ENCODE measurements at regions not wholly inside any gene's neighbourhood (a gene's known extent, or its start where the extent isn't known, plus 50 kb on each side); places are given as distances from the start of the nearest gene placed in this dataset.

DNA sequence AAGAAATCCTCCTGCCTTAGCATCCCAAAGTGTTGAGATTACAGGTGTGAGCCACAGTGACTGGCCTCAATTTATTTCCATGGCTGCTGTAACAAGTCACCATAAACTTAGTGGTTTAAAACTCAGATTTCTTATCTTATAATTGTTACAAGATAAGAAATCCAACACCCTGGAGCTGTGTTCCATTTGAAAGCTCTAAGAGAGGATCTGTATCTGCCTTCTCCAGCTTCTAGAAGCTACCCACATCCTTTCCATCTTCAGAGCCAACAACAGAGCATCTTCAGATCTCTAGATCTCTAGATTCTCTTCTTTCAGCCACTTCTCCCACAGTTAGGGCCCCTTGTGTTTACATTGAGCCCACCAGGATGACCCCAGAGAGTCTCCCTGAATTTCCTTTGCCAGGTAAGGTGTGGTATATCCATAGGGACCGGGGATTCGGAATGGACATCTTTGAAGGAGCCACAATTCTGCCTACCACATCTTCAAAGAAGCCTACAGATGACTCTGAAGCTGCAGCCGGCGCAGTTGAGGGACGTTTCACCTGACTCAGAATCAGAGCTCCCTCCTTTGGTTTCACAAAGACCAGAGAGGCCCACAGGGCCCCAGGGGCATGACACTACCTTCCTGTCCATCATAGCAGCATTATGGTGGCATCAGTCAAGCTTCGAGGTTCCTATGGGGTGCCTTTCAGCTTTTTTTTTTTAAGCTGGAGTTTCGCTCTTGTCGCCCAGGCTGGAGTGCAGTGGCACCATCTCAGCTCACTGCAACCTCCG is 87.0 kb upstream of the IGF1R start:
- Histone ChIP-seq H3K9me3 (ENCODE audit: low read length) (no peaks in the 10 kb centered on the region), H3K36me3 (ENCODE audit: insufficient read depth, low read length) (no peaks in the 10 kb centered on the region), H3K4me1 (ENCODE audit: insufficient read depth, low read length) (no peaks in the 10 kb centered on the region), H2AFZ (ENCODE audit: low read depth, low read length) (no peak overlapping the region), H3K4me3 (ENCODE audit: low read length) (no peak overlapping the region), H3K27me3 (ENCODE audit: insufficient read depth, low read length) (peaks cover 6% of the 10 kb centered on the region)

DNA sequence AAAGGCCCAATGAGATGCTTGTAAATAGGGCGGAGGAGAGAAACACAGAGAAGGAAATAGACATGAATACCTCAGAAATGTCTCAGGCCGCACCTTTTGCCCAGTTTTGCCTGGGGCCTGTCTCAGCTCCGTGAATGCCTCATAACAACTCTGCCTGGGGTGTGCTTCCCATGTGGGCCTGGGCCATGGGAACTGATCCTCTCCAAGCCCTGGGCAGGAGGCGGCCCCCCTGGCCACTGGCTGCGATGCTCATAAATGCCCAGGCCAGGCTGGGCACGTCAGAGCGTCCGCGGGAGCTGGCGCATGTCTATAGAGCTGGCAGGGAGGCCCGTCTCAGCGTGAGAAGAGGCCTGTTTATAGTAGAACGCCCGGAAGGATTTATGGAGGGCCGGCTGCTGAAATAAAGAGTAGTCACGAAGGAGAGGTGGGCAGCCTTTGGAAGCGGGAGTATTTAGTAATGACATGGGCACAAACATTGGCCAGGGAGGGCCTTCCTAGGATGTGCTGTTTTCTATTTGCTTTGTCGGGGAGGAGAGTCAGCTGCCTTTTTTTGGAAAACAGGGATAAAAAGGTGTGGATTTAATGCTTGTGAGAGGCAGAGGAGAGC is 85.9 kb upstream of the IGF1R start:
- no peak overlapping the region for H3K4me3 ChIP-seq (ENCODE audit: low read length)
- H2AFZ ChIP-seq (ENCODE audit: low read depth, low read length): no peak overlapping the region
- no peaks in the 10 kb centered on the region for H3K36me3 ChIP-seq (ENCODE audit: insufficient read depth, low read length)
- H3K27me3 ChIP-seq (ENCODE audit: insufficient read depth, low read length): peaks cover 6% of the 10 kb centered on the region
- no peaks in the 10 kb centered on the region for H3K4me1 ChIP-seq (ENCODE audit: insufficient read depth, low read length)
- no peaks in the 10 kb centered on the region for H3K9me3 ChIP-seq (ENCODE audit: low read length)

DNA sequence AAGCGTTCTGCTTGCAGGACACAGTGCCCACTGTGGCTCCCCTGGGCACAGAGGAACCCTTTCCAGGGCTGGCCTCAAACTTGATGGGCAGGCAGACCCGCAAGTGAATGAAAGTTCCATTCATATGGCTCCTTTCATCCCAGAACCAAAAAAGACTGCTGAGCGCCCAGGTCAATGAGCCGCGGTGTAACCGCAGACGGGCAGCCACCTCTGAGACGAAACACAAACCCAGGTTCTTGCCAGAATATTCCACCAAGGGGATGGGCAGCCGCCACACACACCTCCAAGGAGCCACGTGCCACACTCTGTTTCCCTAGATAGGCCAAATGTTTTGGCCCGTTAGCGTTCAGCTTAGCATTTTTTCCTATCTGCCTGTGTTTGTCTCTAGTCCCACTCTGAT is 82.8 kb upstream of the IGF1R start:
- H3K9me3 ChIP-seq (ENCODE audit: low read length): no peaks in the 10 kb centered on the region
- H3K4me1 ChIP-seq (ENCODE audit: insufficient read depth, low read length): no peaks in the 10 kb centered on the region
- H3K4me3 ChIP-seq (ENCODE audit: low read length): no peak overlapping the region
- peaks cover 6% of the 10 kb centered on the region for H3K27me3 ChIP-seq (ENCODE audit: insufficient read depth, low read length)
- no peak overlapping the region for H2AFZ ChIP-seq (ENCODE audit: low read depth, low read length)
- H3K36me3 ChIP-seq (ENCODE audit: insufficient read depth, low read length): no peaks in the 10 kb centered on the region

DNA sequence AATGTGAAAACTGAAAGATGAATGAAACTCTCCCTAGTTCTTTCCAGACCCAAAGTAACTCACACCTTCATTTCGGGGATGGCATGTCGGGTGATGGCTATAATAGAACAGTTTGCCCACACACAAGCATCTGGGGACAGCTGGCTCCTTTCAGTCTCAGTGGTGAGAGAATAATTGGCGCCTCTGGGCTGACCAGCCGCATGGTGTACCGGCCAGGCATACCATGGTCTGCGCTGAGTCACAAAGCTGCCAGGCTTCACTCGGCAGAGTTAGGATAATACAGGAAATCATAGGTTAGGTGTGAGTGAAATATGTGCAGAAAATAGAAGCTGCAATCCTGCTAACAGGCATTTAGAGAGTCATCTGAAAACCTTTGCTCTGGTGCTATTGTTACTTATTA is 80.4 kb upstream of the IGF1R start:
- Histone ChIP-seq H3K27me3 (ENCODE audit: insufficient read depth, low read length) (peaks cover 6% of the 10 kb centered on the region), H2AFZ (ENCODE audit: low read depth, low read length) (no peak overlapping the region), H3K4me1 (ENCODE audit: insufficient read depth, low read length) (no peaks in the 10 kb centered on the region), H3K4me3 (ENCODE audit: low read length) (no peak overlapping the region), H3K9me3 (ENCODE audit: low read length) (no peaks in the 10 kb centered on the region), H3K36me3 (ENCODE audit: insufficient read depth, low read length) (no peaks in the 10 kb centered on the region)

DNA sequence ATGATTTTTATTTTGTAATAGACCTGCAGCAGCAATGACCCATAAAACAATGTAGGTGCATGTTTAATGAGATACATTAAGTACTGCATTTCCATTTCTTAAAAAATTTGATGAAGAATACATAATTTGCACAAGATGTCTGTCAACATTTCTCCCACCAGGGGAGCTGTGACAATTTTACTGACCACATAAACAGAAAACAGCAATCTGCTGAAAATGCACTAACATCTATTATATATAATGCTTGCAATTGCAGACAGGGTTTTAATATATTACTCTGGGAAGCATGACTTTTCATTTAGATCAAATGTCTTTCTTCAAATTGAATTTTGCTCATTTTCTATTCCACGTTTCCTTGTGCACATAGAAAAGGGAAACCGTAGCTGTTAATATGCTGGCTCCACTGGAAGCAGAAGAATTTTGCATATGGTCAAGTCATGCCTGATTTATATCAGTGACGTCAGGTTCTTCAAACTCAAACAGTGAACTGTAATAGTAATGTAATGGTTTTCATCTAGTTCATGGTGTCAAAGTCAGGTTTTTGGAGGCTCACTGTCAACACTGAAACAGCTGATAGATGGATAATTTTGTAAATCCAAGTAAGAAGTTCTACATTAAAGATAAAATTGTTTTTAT is 79.8 kb upstream of the IGF1R start:
- H3K4me1 ChIP-seq (ENCODE audit: insufficient read depth, low read length): no peaks in the 10 kb centered on the region
- H3K27me3 ChIP-seq (ENCODE audit: insufficient read depth, low read length): peaks cover 6% of the 10 kb centered on the region
- no peaks in the 10 kb centered on the region for H3K9me3 ChIP-seq (ENCODE audit: low read length)
- H3K4me3 ChIP-seq (ENCODE audit: low read length): no peak overlapping the region
- no peak overlapping the region for H2AFZ ChIP-seq (ENCODE audit: low read depth, low read length)
- H3K36me3 ChIP-seq (ENCODE audit: insufficient read depth, low read length): no peaks in the 10 kb centered on the region

DNA sequence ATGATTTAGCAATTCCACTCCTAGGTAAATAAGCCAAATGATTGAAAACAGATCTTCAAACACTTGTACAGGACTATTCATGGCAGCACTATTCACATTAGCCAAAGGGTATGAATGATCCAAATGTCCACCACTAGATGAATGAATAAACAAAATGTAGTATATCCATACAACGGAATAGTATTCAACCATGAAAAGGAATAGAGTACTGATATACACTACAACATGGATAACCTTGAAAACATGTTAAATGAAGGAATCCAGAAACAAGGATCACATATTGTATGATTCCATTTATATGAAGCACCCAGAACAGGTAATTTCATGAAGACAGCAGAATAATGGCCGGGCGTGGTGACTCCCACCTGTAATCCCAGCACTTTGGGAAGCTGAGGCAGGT is 78.2 kb upstream of the IGF1R start:
- Histone ChIP-seq H3K4me1 (ENCODE audit: insufficient read depth, low read length) (no peaks in the 10 kb centered on the region), H2AFZ (ENCODE audit: low read depth, low read length) (no peak overlapping the region), H3K4me3 (ENCODE audit: low read length) (no peak overlapping the region), H3K36me3 (ENCODE audit: insufficient read depth, low read length) (no peaks in the 10 kb centered on the region), H3K9me3 (ENCODE audit: low read length) (no peaks in the 10 kb centered on the region), H3K27me3 (ENCODE audit: insufficient read depth, low read length) (no peaks in the 10 kb centered on the region)

DNA sequence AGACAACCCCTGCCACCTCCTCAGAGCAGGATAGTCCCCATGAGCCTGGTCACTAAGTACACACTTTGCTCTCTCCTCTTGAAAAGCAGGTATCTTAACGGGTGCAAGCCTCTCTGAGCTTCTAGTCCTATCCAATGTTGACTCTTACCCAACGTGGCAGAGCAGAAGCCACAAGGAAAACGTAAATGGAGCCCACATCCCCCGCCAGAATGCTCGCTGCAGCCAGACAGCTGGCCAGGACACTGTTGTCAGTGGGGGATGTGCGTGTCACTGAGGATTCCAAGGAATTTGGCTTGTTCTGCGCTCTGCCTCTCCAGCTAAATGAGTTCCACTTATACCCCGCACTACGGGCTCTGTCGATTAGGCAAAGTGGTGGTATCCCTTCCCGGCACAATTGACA is 67.8 kb upstream of the IGF1R start:
- Histone ChIP-seq H3K36me3 (ENCODE audit: insufficient read depth, low read length) (no peaks in the 10 kb centered on the region), H3K4me1 (ENCODE audit: insufficient read depth, low read length) (peaks cover 2% of the 10 kb centered on the region), H3K4me3 (ENCODE audit: low read length) (no peak overlapping the region), H2AFZ (ENCODE audit: low read depth, low read length) (no peak overlapping the region), H3K9me3 (ENCODE audit: low read length) (no peaks in the 10 kb centered on the region), H3K27me3 (ENCODE audit: insufficient read depth, low read length) (peaks cover 15% of the 10 kb centered on the region)

DNA sequence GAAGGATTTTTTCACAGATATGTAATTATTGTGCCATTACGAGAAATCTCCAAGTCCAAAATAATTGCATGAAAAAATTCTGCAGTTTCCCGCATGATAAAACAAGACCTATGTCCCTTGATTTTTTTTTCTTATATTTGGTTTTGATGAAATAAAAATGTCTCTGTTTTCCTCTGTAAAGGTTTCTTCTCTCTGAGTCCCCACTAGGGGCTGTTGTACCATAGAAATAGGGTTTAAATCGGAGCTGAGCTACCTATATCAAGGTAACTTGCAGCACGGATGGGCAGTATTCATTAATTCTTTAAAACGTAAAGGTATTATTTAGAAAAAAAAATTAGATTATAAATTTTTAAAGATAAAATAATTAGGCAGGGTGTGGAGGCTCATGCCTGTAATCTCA is 66.6 kb upstream of the IGF1R start:
- Histone ChIP-seq H3K36me3 (ENCODE audit: insufficient read depth, low read length) (no peaks in the 10 kb centered on the region), H2AFZ (ENCODE audit: low read depth, low read length) (no peak overlapping the region), H3K27me3 (ENCODE audit: insufficient read depth, low read length) (peaks cover 15% of the 10 kb centered on the region), H3K4me3 (ENCODE audit: low read length) (no peak overlapping the region), H3K9me3 (ENCODE audit: low read length) (no peaks in the 10 kb centered on the region), H3K4me1 (ENCODE audit: insufficient read depth, low read length) (peaks cover 2% of the 10 kb centered on the region)

DNA sequence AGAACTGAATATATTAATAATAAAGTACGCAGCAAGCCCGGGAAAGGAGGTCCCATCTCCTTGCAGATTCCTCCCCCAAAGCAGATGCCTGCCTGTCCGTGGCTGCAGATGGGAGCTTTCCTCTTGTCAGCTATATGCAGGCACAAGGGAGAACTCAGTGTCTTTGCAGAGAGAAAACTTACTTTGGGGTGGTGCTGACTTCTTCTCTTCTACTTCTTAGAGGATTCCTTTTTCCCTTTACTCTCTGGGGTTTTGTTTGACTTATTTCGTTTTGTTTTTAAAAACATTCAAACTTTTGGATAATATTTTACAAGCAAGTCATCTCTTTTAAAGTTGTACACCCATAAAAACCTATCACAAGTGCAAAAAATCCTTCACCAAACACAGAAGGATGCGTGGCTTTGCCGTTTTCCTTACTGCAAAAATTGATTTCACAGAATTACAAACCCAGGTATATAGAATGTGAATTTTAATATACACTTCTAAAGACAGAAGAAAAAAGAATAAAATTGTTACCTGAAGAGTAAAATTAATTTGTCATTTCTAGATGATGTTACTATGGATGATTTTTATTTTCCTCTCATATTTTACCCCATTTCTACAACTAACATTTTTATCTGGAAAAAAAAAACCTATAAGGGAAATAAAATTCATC is 65.3 kb upstream of the IGF1R start:
- peaks cover 2% of the 10 kb centered on the region for H3K4me1 ChIP-seq (ENCODE audit: insufficient read depth, low read length)

DNA sequence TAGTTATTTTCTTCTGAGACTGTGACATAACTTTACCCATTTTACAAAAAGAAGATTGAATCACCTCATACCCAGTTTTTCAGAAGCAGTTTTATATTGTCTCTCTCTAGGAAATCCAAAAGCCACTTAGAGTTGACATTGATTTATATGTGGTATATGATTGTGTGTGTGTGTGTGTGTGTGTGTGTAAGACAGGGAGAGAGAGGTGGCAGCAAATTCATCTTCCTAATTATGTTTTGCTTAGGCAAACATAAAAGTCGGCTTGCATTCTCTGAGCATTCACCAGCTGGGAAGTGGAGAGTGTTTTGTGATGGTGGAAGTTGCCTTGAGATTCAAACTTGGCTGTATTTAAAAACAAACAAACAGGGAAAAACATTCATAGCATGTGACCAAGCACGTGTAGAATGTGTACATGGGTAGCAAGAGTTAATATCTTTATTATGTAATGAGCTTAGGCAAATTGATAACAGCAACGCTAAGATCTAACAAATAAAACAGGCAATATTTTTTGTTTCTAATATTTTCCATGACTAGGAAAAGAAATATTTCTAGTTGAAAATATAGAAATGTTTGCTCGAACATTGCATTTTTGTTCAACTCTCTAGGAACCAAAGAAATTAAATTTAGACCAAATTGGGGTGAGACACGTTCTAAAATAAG is 64.4 kb upstream of the IGF1R start:
- Histone ChIP-seq H3K4me1 (ENCODE audit: insufficient read depth, low read length) (peaks cover 2% of the 10 kb centered on the region), H2AFZ (ENCODE audit: low read depth, low read length) (no peak overlapping the region), H3K9me3 (ENCODE audit: low read length) (no peaks in the 10 kb centered on the region), H3K4me3 (ENCODE audit: low read length) (no peak overlapping the region), H3K36me3 (ENCODE audit: insufficient read depth, low read length) (no peaks in the 10 kb centered on the region), H3K27me3 (ENCODE audit: insufficient read depth, low read length) (peaks cover 17% of the 10 kb centered on the region)

More for the DNA sequence above, 65.3 kb upstream of the IGF1R start:
- no peaks in the 10 kb centered on the region for H3K36me3 ChIP-seq (ENCODE audit: insufficient read depth, low read length)
- no peaks in the 10 kb centered on the region for H3K9me3 ChIP-seq (ENCODE audit: low read length)
- H3K27me3 ChIP-seq (ENCODE audit: insufficient read depth, low read length): peaks cover 15% of the 10 kb centered on the region
- no peak overlapping the region for H3K4me3 ChIP-seq (ENCODE audit: low read length)
- no peak overlapping the region for H2AFZ ChIP-seq (ENCODE audit: low read depth, low read length)

DNA sequence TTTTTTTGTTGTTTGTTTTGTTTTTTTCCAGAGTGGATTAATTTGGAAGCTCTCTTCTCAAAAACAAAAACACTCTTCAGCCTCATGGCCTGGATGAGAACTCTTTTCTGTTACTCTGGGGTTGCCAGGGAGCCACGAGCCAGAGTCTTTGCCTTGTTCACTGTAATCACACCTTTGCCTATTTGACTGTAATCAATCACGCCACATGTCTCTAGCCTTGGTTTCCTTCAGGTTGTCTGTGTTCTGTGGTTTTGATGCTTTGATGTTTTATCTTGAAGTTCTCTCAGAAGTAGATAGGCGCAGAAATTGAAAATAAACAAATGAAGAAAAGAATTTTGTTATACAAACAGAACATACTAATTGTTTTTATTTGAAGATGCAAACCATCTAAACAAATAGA is 62.3 kb upstream of the IGF1R start:
- H3K36me3 ChIP-seq (ENCODE audit: insufficient read depth, low read length): no peaks in the 10 kb centered on the region
- H3K4me1 ChIP-seq (ENCODE audit: insufficient read depth, low read length): no peaks in the 10 kb centered on the region
- H3K9me3 ChIP-seq (ENCODE audit: low read length): no peaks in the 10 kb centered on the region
- H3K4me3 ChIP-seq (ENCODE audit: low read length): no peak overlapping the region
- H2AFZ ChIP-seq (ENCODE audit: low read depth, low read length): no peak overlapping the region
- H3K27me3 ChIP-seq (ENCODE audit: insufficient read depth, low read length): peaks cover 19% of the 10 kb centered on the region

DNA sequence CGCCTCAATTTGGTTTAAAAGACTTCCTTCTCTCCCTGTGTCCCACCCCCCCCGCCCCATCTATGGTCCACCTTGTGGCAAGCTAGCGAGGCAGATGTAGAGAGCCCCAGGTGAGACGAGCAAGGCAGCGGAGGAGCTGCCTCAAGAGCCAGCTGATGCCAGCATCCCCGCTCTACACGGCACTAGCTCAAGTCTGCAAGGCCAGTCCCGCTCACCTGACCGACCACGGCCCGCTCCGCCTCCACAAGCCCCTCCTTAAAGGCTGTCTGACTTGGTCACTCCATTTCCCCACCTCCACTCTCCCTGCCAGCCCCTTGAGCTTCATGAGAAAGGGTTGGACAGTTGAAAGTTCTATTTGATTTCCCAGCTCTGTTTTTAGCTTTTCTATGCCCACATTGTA is 56.2 kb upstream of the IGF1R start:
- H3K27me3 ChIP-seq (ENCODE audit: insufficient read depth, low read length): peaks cover 8% of the 10 kb centered on the region
- H3K4me1 ChIP-seq (ENCODE audit: insufficient read depth, low read length): no peaks in the 10 kb centered on the region
- no peak overlapping the region for H2AFZ ChIP-seq (ENCODE audit: low read depth, low read length)
- no peak overlapping the region for H3K4me3 ChIP-seq (ENCODE audit: low read length)
- no peaks in the 10 kb centered on the region for H3K36me3 ChIP-seq (ENCODE audit: insufficient read depth, low read length)
- no peaks in the 10 kb centered on the region for H3K9me3 ChIP-seq (ENCODE audit: low read length)

DNA sequence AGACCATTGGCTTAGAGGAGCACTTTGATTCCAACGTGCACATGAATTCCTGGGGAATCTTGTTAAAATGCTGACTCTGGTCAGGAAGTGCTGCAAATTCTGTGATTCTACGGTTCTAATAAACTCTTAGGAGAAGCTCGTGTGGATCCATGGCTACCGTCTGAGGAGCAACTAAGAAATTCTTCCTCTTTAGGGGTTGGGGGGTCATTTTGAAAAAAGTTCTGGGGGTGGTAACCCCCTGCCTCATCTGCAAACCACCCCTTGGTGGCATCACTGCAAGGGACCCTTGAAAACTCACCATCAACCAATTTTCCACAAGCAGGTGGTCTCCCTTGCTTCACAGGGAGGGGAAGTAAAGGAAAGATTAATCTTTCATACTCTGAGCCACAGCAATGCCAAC is 52.2 kb upstream of the IGF1R start:
- Histone ChIP-seq H3K27me3 (ENCODE audit: insufficient read depth, low read length) (peaks cover 4% of the 10 kb centered on the region), H3K4me1 (ENCODE audit: insufficient read depth, low read length) (peaks cover 5% of the 10 kb centered on the region), H3K4me3 (ENCODE audit: low read length) (no peak overlapping the region), H2AFZ (ENCODE audit: low read depth, low read length) (no peak overlapping the region), H3K9me3 (ENCODE audit: low read length) (no peaks in the 10 kb centered on the region), H3K36me3 (ENCODE audit: insufficient read depth, low read length) (no peaks in the 10 kb centered on the region)
